ENCODE measurements at regions not wholly inside any gene's neighbourhood (a gene's known extent, or its start where the extent isn't known, plus 50 kb on each side); places are given as distances from the start of the nearest gene placed in this dataset.

DNA sequence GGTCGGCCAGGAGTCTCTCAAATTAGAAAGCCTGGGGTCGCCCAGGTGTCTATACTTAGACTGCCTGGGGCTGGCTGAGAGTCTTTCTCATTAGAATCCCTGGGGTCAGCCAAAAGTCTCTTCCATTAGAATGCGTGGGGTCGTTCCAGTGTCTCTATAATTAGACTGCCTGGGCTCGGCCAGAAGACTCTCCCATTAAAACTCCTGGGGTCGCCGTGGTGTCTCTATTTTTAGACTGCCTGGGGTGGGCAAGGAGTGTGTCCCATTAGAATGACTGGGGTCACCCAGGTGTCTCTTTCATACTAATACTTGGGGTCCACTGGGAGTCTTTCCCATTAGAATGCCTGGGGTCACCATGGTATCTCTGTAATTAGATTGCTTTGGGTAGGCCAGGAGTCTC lies 2227.7 kb downstream of the TP53TG3F start:
- ATAC-seq: no peak
- BruUV-seq (replicated peaks): no TSS peak

More for the DNA sequence above, 2227.7 kb downstream of the TP53TG3F start:
- H3K4me3 ChIP-seq (replicated peaks in 1 of 2; ENCODE audit: low read depth in 1 of 2, low read length in 2 of 2): no peak overlapping the region
- intact Hi-C loops (cut with micrococcal nuclease): no loop called here
- CTCF ChIA-PET: no interaction called here
- no peaks in the 10 kb centered on the region for H3K27me3 ChIP-seq (ENCODE audit: insufficient read depth, low read length)
- H3K9me2 ChIP-seq (ENCODE audit: insufficient read depth): no peaks in the 10 kb centered on the region
- no peaks in the 10 kb centered on the region for H3K36me3 ChIP-seq (ENCODE audit: control insufficient read depth in 1 of 2, insufficient read depth in 2 of 2, low read length in 2 of 2)
- TF ChIP-seq CBX3 (IDR thresholded peaks at IDR 0.05; ENCODE audit: low read depth) (no peak), EZH2phosphoT487 (IDR thresholded peaks at IDR 0.05; ENCODE audit: borderline replicate concordance) (no peak), ZFX (IDR thresholded peaks at IDR 0.05) (no peak), ATF3 (IDR thresholded peaks at IDR 0.05) (no peak), EZH2 (IDR thresholded peaks at IDR 0.05) (no peak), SP1 (IDR thresholded peaks at IDR 0.05; ENCODE audit: low read depth) (no peak), ZNF274 (IDR thresholded peaks at IDR 0.05; ENCODE audit: low read depth, low read length) (no peak), REST (IDR thresholded peaks at IDR 0.05; ENCODE audit: low read depth) (no peak), ZBTB33 (IDR thresholded peaks at IDR 0.05; ENCODE audit: extremely low read depth, insufficient replicate concordance, low read length) (no peak), MAX (IDR thresholded peaks at IDR 0.05) (no peak), CTCF (IDR thresholded peaks at IDR 0.05 in 2 of 3, conservative IDR thresholded peaks at IDR 0.05 in 1 of 3; ENCODE audit: borderline replicate concordance in 1 of 3, insufficient read depth in 1 of 3, low read depth in 2 of 3, low read length in 2 of 3) (no peak), YY1 (IDR thresholded peaks at IDR 0.05; ENCODE audit: extremely low read depth, insufficient replicate concordance, low read depth, low read length) (no peak), RAD21 (IDR thresholded peaks at IDR 0.05; ENCODE audit: low read depth) (no peak)
- H3K9me3 ChIP-seq (ENCODE audit: control insufficient read depth in 1 of 2, insufficient read depth in 1 of 2, low read depth in 1 of 2, low read length in 2 of 2): no peaks in the 10 kb centered on the region; a peak in 1 of 4 replicates
- no peaks in the 10 kb centered on the region for H4K20me1 ChIP-seq (ENCODE audit: insufficient read depth)
- RAD21 ChIA-PET (ENCODE audit: low non-redundant PET in 1 of 2, low total read pairs in 2 of 2, uncharacterized antibody in 2 of 2, unreplicated experiment in 2 of 2): no interaction called here
- no peak overlapping the region for H2AFZ ChIP-seq (ENCODE audit: low read depth, low read length, poor library complexity, severe bottlenecking)
- DNase-seq (ENCODE audit: low read depth, low spot score): no peak
- H3K27ac ChIP-seq (ENCODE audit: low read depth, low read length): no peak overlapping the region
- H3K9ac ChIP-seq (ENCODE audit: low read length): no peak overlapping the region
- POLR2A ChIA-PET: no interaction called here
- H3K79me2 ChIP-seq (ENCODE audit: insufficient read depth, low read length): no peaks in the 10 kb centered on the region
- no peaks in the 10 kb centered on the region for H3K4me1 ChIP-seq (ENCODE audit: control insufficient read depth in 1 of 2, insufficient read depth in 2 of 2, low read length in 2 of 2)
- no peak overlapping the region for H3K4me2 ChIP-seq (ENCODE audit: low read length)

Data from HCT116 (cell line).